Ectodermal cell (in vitro differentiated cells): ENCODE measurements at regions not wholly inside any gene's neighbourhood (a gene's known extent, or its start where the extent isn't known, plus 50 kb on each side); places are given as distances from the start of the nearest gene placed in this dataset.

Experiments
- H3K27ac ChIP-seq: 2 replicates; pipeline ENCODE4 v1.7.0; 2013; ENCODE audit warnings: mild to moderate bottlenecking, low read depth, low read length; ENCODE audit not compliant: insufficient read depth, poor library complexity, severe bottlenecking
- H3K27me3 ChIP-seq: 2 replicates; pipeline ENCODE4 v1.7.0; 2013; ENCODE audit warnings: mild to moderate bottlenecking, low read length; ENCODE audit not compliant: insufficient read depth, control insufficient read depth, poor library complexity, severe bottlenecking
- H3K36me3 ChIP-seq: one replicate; pipeline ENCODE4 v1.7.0; 2013; ENCODE audit warnings: low read length; ENCODE audit not compliant: control insufficient read depth, insufficient read depth
- H3K4me1 ChIP-seq: one replicate; pipeline ENCODE4 v1.7.0; 2013; ENCODE audit warnings: low read length; ENCODE audit not compliant: control insufficient read depth, insufficient read depth
- H3K4me3 ChIP-seq: 2 replicates; pipeline ENCODE4 v1.7.0; 2013; ENCODE audit warnings: low read depth, low read length, control low read depth; ENCODE audit not compliant: insufficient read depth
- H3K9me3 ChIP-seq: 2 replicates; pipeline ENCODE4 v1.7.0; 2013; ENCODE audit warnings: mild to moderate bottlenecking, low read length, moderate library complexity; ENCODE audit not compliant: control insufficient read depth
- WGBS, 2 experiments: methylation state at CpG; one replicate each; pipeline ENCODE4 v1.1.7; 2013; ENCODE audit warnings: missing lambda C conversion rate in 2 of 2; 5-methylcytosine and 5-hydroxymethylcytosine counted together

DNA sequence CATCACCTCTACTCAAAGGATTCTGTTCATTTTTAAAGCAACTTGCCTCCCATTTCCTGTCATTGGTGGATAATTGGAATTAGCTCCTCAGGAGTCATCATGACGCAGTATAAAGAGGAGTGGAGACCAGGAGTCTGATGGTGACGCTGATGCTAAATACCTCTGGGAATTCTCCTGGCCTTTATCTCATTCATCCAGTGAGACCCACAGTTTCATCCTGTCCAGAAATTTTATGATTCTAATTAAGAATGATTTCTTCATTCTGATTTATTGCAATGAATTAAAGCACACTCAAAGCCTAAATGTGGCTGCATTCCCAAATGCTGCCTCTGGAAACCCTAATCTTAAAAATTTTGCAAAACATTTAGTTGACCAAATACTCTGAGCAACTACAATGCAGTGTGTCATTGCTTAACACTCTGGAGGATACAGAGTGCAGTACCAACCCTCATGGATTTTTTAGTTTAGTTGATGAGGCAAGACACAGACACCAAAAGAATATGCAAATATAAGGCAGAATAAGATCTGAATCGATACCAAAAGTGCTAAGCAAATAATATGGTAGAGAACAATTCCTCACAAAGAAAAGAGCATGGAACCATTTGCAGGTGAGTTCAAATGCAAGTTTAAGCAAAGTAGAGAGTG is 236.2 kb downstream of the ETAA1 start:
- Histone ChIP-seq H3K27ac (no peak overlapping the region), H3K4me1 (no peaks in the 10 kb centered on the region), H3K9me3 (no peaks in the 10 kb centered on the region), H3K27me3 (no peaks in the 10 kb centered on the region), H3K36me3 (no peaks in the 10 kb centered on the region), H3K4me3 (no peak overlapping the region)
- 65 to 67% methylated on average over 3 of the region's 3 CpGs for WGBS, 2 experiments

DNA sequence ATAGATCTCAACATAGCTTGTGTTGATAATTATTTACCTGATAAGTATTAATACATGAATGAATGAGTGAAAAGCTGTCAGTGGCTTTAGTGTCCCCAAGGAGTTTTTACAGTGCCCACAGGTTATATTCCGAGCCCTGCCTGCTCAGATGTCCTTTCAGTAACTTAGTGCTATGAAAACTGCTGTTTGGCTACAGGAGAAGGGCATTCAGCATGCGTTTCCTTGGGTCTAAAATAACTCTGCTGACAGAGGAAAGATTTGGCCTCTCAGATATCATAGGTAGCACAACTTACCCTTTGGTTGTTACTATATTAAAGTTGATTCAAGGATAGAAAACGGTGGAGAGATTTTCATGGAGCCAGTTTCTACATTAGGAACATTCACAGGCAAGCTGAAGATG is 241.0 kb downstream of the ETAA1 start:
- H3K27me3 ChIP-seq, result no peaks in the 10 kb centered on the region

DNA sequence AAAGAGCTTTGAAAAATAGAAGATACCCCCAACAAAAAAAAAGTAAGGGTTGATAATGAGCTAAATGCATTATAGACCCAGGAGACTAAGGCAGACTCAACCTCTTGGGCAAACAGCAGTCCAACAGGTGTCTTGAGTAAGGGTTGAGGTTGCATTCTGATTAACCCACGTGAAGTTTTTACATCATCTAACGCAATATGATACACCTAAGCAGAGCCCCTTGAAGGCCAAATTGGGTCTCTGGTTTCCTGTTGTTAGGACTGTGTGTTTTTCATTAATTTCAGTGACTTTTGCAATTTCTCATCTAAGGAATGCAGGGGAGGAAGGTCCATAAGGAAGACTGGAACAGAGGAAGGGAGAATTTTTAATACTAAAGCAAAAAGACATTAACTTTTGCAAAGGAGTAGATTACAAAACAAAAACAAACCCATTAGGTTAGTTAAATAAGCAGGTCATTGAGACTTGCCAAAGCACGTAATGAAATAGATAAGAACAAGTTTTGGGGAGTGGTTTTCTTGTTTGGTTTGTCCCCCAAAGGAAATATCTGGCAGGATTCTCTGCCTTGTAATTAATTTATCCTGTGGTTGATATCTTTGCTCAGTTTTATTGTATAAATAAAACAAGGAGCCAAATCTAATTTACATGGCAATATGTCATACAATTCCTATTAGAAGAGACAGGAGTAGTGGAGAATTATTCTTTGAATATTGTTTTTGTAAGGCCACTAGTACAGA is 244.3 kb downstream of the ETAA1 start:
- WGBS, 2 experiments, result 84 to 96% methylated on average over 3 of the region's 3 CpGs
- Histone ChIP-seq H3K36me3 (no peaks in the 10 kb centered on the region), H3K27ac (no peak overlapping the region), H3K4me3 (no peak overlapping the region), H3K4me1 (no peaks in the 10 kb centered on the region), H3K27me3 (no peaks in the 10 kb centered on the region), H3K9me3 (no peaks in the 10 kb centered on the region)

More for the DNA sequence above, 241.0 kb downstream of the ETAA1 start:
- H3K27ac ChIP-seq, result no peak overlapping the region
- no peaks in the 10 kb centered on the region for H3K4me1 ChIP-seq
- no peaks in the 10 kb centered on the region for H3K9me3 ChIP-seq
- WGBS, 2 experiments, result 54 to 67% methylated on average over 3 of the region's 3 CpGs
- H3K4me3 ChIP-seq, result no peak overlapping the region
- no peaks in the 10 kb centered on the region for H3K36me3 ChIP-seq

DNA sequence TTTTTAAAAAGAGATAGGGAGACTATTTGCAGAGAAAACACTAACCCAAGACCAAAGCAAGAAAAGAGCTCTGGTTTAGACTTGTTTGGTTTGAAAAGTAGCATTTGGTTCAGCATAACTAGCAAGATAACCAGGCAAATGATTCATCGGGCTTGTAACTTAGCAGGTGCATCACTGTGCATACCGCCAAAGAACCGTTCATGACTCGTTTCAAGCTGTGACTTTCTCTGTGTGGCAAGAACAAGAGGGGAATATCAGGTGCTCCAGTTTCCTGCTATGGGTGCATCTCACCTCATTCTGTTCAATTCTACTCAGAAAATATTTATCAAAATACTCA is 244.9 kb downstream of the ETAA1 start:
- 50 to 52% methylated on average over 4 of the region's 4 CpGs for WGBS, 2 experiments
- H3K36me3 ChIP-seq, result no peaks in the 10 kb centered on the region
- no peaks in the 10 kb centered on the region for H3K4me1 ChIP-seq
- H3K4me3 ChIP-seq, result no peak overlapping the region
- H3K27ac ChIP-seq, result no peak overlapping the region
- peaks cover 2% of the 10 kb centered on the region for H3K9me3 ChIP-seq
- H3K27me3 ChIP-seq, result no peaks in the 10 kb centered on the region

DNA sequence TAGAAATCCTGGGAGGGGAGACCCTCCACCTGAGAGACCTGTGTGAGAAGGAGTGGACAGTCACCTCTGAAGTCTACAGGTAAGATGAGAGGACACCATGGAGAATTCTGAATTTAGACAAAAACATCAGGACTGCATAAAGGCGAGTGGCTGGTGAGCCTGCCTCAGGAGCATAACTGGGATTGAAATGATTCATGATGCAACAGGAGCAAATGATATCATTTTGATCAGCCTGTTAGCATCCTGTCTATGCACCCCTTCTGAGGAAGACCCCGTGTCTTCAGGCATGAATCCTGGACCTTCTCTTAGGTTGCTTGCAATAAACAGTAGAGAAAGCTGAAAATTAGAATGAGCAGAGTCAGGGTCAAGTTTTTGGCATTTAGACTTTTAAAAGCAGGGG is 245.8 kb downstream of the ETAA1 start:
- no peak overlapping the region for H3K27ac ChIP-seq
- H3K4me3 ChIP-seq, result no peak overlapping the region
- WGBS, 2 experiments, result 92 to 93% methylated on average over 2 of the region's 2 CpGs
- no peaks in the 10 kb centered on the region for H3K36me3 ChIP-seq
- no peaks in the 10 kb centered on the region for H3K4me1 ChIP-seq
- H3K27me3 ChIP-seq, result no peaks in the 10 kb centered on the region
- H3K9me3 ChIP-seq, result peaks cover 2% of the 10 kb centered on the region

DNA sequence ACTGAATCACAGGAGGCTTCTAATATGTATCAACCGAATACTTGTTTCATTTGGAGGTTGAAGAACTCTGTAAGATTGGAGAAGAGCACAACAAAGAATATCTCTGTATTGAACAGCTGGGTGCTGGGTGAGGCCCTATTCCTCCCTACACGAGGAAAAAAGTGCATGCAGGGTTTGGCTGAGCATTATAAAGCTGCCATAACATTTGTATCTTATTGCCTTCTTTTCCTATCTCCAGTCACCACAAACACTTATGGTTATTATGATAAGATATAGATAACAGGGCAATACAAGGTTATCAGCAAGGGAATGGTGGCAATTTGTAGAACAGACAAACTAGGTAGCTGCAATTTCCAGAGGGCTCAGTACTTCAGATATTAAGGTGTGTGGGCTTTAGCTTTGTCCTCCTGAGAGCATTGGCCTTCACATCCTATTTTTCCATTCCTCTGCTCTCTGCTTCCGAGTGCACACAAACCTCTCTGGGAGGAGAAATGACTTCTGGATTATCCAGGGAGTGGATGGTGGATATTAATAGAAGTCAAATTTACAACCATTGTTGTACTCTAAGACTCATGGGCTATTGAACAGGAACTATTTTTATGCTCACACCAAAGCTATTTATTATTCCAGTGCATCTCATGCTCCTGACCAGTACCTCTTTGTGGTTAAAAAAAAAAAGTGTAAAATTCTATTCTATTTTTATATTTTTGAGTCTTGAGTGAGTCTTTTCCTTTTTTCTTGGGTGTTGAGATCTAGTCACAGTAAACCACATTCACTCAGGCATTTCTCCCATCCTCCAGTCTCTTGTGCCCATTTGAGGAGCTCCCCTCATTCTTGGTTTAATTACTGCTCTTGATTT is 248.4 kb downstream of the ETAA1 start:
- peaks cover 2% of the 10 kb centered on the region for H3K9me3 ChIP-seq
- no peaks in the 10 kb centered on the region for H3K36me3 ChIP-seq
- 88 to 90% methylated on average over 2 to 3 of the region's 3 CpGs for WGBS, 2 experiments
- peaks cover under 1% of the 10 kb centered on the region for H3K4me1 ChIP-seq
- no peaks in the 10 kb centered on the region for H3K27me3 ChIP-seq
- H3K27ac ChIP-seq, result no peak overlapping the region
- H3K4me3 ChIP-seq, result no peak overlapping the region

DNA sequence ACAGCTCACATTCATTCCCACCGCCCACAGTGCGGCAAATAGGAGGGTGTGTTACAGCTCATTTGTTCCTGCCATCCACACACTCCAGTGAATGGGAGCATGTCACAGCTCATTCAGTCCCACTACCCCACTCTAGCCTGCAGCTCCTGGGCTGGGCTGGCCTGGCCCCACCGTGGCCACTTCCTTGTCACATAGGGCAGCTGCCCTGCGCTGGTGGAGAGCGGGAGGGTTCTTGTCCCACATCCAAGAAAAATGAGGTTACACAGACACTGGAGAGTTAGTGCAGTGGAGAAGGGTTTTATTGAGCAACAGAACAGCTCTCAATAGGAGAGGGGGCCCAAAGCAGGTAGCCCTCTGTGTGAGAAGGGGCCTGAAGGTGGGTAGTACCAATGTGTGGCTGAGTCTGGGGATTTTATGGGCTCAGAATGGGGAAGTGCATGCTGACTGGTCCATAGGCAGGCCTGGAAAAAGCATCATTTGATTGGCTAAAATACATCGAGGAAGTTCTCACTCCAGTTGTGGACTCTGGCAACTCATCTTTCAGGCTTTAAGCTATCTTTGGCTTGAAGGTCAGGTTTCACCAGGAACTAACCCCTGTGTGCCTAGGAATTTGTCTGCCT is 249.7 kb downstream of the ETAA1 start:
- Histone ChIP-seq H3K4me3 (no peak overlapping the region), H3K36me3 (no peaks in the 10 kb centered on the region), H3K27ac (no peak overlapping the region), H3K4me1 (peaks cover 5% of the 10 kb centered on the region), H3K27me3 (no peaks in the 10 kb centered on the region), H3K9me3 (peaks cover 2% of the 10 kb centered on the region)
- 96% methylated on average over 6 of the region's 6 CpGs for WGBS, 2 experiments

DNA sequence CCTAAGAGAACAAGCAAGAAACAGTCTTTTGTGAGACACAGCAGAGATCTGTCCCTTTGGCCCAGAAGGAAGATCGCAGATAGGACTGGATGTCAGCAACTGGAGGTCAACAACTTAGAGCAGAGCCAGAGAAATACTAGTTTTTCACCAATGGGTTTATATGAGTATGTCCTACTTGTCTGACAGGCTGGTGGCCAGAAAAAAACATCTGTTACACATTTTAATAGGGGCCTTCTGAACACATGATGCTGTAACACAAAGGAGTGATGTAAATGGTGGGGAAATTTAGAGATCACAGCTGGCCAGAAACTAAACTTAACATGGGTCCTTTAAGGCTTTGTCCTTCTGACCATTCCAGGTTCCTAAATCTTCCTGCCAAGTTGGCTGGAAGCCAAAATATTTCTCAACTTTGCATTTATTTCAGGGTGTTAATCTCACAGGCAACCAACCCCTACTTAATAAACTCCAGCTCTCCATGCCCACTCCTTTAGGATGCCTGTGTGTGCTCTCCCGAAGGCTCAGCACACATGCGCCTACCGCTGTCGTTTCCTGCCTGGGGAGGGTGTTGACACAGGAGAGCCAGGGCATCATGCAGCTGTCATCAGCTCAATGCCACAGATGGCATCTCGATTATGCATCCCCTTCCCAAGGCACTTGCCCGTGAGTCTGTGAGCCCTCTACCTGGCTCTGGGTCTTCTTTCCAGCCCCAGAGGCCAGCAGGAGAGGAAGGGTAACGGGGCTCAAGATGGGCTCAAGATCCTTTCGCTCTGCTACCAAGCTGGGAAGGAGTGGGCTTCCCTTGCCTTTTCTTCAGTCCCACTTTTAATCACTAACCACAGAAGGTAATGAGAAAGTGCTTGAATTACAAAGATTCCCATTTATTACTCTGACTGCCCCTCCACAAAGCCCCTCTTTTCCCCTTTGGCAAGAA is 252.5 kb downstream of the ETAA1 start:
- Histone ChIP-seq H3K4me3 (no peak overlapping the region), H3K27me3 (no peaks in the 10 kb centered on the region), H3K27ac (no peak overlapping the region), H3K36me3 (no peaks in the 10 kb centered on the region), H3K4me1 (peaks cover 5% of the 10 kb centered on the region), H3K9me3 (peaks cover 2% of the 10 kb centered on the region)
- WGBS, 2 experiments, result 84 to 86% methylated on average over 9 of the region's 9 CpGs

DNA sequence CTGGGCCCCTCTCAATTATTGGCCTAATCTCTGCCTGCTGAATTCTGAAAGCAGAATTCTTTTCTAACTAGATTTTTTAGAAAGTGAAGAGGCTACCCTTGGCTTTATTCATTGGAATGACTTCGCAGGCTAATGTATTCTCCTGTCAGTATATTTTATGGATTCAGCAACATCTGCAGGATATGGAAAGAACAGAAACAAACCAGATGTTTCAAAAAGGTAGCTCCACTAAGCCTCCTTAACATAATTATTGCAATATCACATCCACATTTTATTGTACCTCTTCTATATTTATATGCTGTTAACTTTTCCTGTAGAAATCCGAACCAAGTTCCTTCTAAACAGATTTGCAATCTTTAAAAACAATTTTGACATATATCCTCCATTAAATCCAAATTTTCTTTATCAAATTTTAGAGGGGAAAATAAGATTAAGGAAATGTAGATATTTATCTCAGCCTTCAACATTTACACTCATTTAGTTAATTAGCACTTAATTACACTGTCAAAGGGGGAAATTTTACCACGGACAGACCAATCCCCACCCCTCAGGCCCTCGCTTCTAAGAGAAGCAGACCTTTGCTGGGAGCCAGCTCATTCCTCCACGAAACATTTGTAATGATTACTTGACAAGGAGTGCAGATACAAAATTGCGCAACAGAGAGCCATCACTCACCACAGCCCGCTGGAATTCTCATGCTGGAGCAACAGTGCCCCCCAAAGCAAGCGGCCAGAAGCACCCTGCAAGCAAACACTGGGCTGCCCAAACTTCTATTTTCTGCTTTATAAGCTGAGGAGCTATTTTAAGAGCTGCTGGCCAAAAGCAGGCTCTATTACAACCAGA is 253.4 kb downstream of the ETAA1 start:
- 33 to 38% methylated on average over 7 to 8 of the region's 8 CpGs for WGBS, 2 experiments
- Histone ChIP-seq H3K4me1 (peaks cover 5% of the 10 kb centered on the region), H3K9me3 (peaks cover 2% of the 10 kb centered on the region), H3K36me3 (no peaks in the 10 kb centered on the region), H3K27me3 (no peaks in the 10 kb centered on the region), H3K4me3 (no peak overlapping the region), H3K27ac (no peak overlapping the region)
